T-helper 17 cell (primary cell): ENCODE measurements at regions not wholly inside any gene's neighbourhood (a gene's known extent, or its start where the extent isn't known, plus 50 kb on each side); places are given as distances from the start of the nearest gene placed in this dataset.

ENCODE experiments used
- ATAC-seq: fragments of 150-1000 bp; cut with Tn5 transposase; 2 replicates; pipeline ENCODE4 v1.10.0; 2021; ENCODE audit warnings: mild to moderate bottlenecking, moderate library complexity
- DNase-seq, 3 donors: peaks; one replicate each; pipeline versions ENCODE4 v3.0.0 to v3.0.0-alpha.2; 2020 to 2021
- H3K9me3 ChIP-seq: one replicate; pipeline ENCODE4 v1.7.0; 2013; ENCODE audit warnings: low read length, mild to moderate bottlenecking; ENCODE audit not compliant: control insufficient read depth, poor library complexity, severe bottlenecking
- H3K27ac Mint-ChIP-seq: one replicate; pipeline ENCODE4 v1.8.0; 2022; ENCODE audit warnings: mild to moderate bottlenecking, moderate library complexity, mixed read lengths
- H3K27me3 Mint-ChIP-seq: one replicate; pipeline ENCODE4 v1.8.0; 2022; ENCODE audit warnings: mixed read lengths
- H3K36me3 Mint-ChIP-seq: one replicate; pipeline ENCODE4 v1.8.0; 2022; ENCODE audit warnings: low read depth, mixed read lengths
- H3K4me1 Mint-ChIP-seq: one replicate; pipeline ENCODE4 v1.8.0; 2022; ENCODE audit warnings: mild to moderate bottlenecking, mixed read lengths
- H3K4me3 Mint-ChIP-seq: one replicate; pipeline ENCODE4 v1.8.0; 2022; ENCODE audit warnings: mild to moderate bottlenecking, moderate library complexity, mixed read lengths

GRCh38 chr4:3851881-3852280, 85.7 kb downstream of the ADRA2C start:
- Mint-ChIP-seq H3K4me1 (peaks cover 4% of the 10 kb centered on the region), H3K27ac (no peak overlapping the region), H3K36me3 (peaks cover 6% of the 10 kb centered on the region), H3K4me3 (no peak overlapping the region), H3K27me3 (peaks cover 36% of the 10 kb centered on the region)
- H3K9me3 ChIP-seq = no peaks in the 10 kb centered on the region
- DNase-seq (no peak), ATAC-seq (no peak)

- H3K4me3 Mint-ChIP-seq = no peak overlapping the region
- ATAC-seq (no peak), DNase-seq (no peak)
- peaks cover 36% of the 10 kb centered on the region for H3K27me3 Mint-ChIP-seq
- no peak overlapping the region for H3K27ac Mint-ChIP-seq
- H3K9me3 ChIP-seq = no peaks in the 10 kb centered on the region
- H3K4me1 Mint-ChIP-seq = peaks cover 4% of the 10 kb centered on the region
- H3K36me3 Mint-ChIP-seq = peaks cover 6% of the 10 kb centered on the region
Measured at GRCh38 chr4:3852309-3852708, 86.1 kb downstream of the ADRA2C start.

GRCh38 chr4:3852711-3853110, 86.5 kb downstream of the ADRA2C start:
- Mint-ChIP-seq H3K4me1 (peaks cover 4% of the 10 kb centered on the region), H3K4me3 (no peak overlapping the region), H3K27me3 (peaks cover 36% of the 10 kb centered on the region), H3K36me3 (peaks cover 6% of the 10 kb centered on the region), H3K27ac (no peak overlapping the region)
- ATAC-seq = no peak
- no peak for DNase-seq
- H3K9me3 ChIP-seq = no peaks in the 10 kb centered on the region

- ATAC-seq = no peak
- H3K36me3 Mint-ChIP-seq = peaks cover 6% of the 10 kb centered on the region
- peaks cover 36% of the 10 kb centered on the region for H3K27me3 Mint-ChIP-seq
- no peak overlapping the region for H3K4me3 Mint-ChIP-seq
- no peak overlapping the region for H3K27ac Mint-ChIP-seq
- H3K4me1 Mint-ChIP-seq = peaks cover 4% of the 10 kb centered on the region
- H3K9me3 ChIP-seq = no peaks in the 10 kb centered on the region
- DNase-seq = no peak
Measured at GRCh38 chr4:3853388-3854035, 87.3 kb downstream of the ADRA2C start.

- Mint-ChIP-seq H3K36me3 (peaks cover 4% of the 10 kb centered on the region), H3K4me1 (peaks cover 4% of the 10 kb centered on the region), H3K27me3 (peaks cover 36% of the 10 kb centered on the region), H3K27ac (no peak overlapping the region), H3K4me3 (no peak overlapping the region)
- no peaks in the 10 kb centered on the region for H3K9me3 ChIP-seq
- DNase-seq (no peak), ATAC-seq (no peak)
Measured at GRCh38 chr4:3854661-3855060, 88.5 kb downstream of the ADRA2C start.

GRCh38 chr4:3855646-3856045, 89.5 kb downstream of the ADRA2C start:
- H3K9me3 ChIP-seq = no peaks in the 10 kb centered on the region
- peaks cover 4% of the 10 kb centered on the region for H3K36me3 Mint-ChIP-seq
- no peak overlapping the region for H3K4me3 Mint-ChIP-seq
- DNase-seq = no peak
- ATAC-seq = no peak
- no peak overlapping the region for H3K27ac Mint-ChIP-seq
- peaks cover 44% of the 10 kb centered on the region for H3K27me3 Mint-ChIP-seq
- H3K4me1 Mint-ChIP-seq = peaks cover 4% of the 10 kb centered on the region

- peaks cover 4% of the 10 kb centered on the region for H3K4me1 Mint-ChIP-seq
Measured at GRCh38 chr4:3856604-3857204, 90.5 kb downstream of the ADRA2C start.

GRCh38 chr4:3857269-3857926, 91.2 kb downstream of the ADRA2C start:
- H3K9me3 ChIP-seq = no peaks in the 10 kb centered on the region
- ATAC-seq (no peak), DNase-seq (no peak)
- H3K36me3 Mint-ChIP-seq = peaks cover 4% of the 10 kb centered on the region
- peaks cover 4% of the 10 kb centered on the region for H3K4me1 Mint-ChIP-seq
- no peak overlapping the region for H3K27ac Mint-ChIP-seq
- no peak overlapping the region for H3K4me3 Mint-ChIP-seq
- peaks cover 44% of the 10 kb centered on the region for H3K27me3 Mint-ChIP-seq

More at GRCh38 chr4:3856604-3857204, 90.5 kb downstream of the ADRA2C start:
- Mint-ChIP-seq H3K4me3 (no peak overlapping the region), H3K27ac (no peak overlapping the region), H3K36me3 (peaks cover 4% of the 10 kb centered on the region), H3K27me3 (peaks cover 44% of the 10 kb centered on the region)
- DNase-seq = no peak
- no peak for ATAC-seq
- no peaks in the 10 kb centered on the region for H3K9me3 ChIP-seq

- no peak for DNase-seq
- Mint-ChIP-seq H3K27me3 (peaks cover 42% of the 10 kb centered on the region), H3K36me3 (peaks cover 4% of the 10 kb centered on the region)
Measured at GRCh38 chr4:3858046-3858730, 92.0 kb downstream of the ADRA2C start.

GRCh38 chr4:3858765-3859388, 92.7 kb downstream of the ADRA2C start:
- Mint-ChIP-seq H3K4me3 (no peak overlapping the region), H3K27ac (no peak overlapping the region), H3K27me3 (peaks cover 45% of the 10 kb centered on the region), H3K4me1 (peaks cover 7% of the 10 kb centered on the region), H3K36me3 (peaks cover 4% of the 10 kb centered on the region)
- no peaks in the 10 kb centered on the region for H3K9me3 ChIP-seq
- DNase-seq (no peak), ATAC-seq (no peak)

More at GRCh38 chr4:3858046-3858730, 92.0 kb downstream of the ADRA2C start:
- no peak overlapping the region for H3K27ac Mint-ChIP-seq
- no peak overlapping the region for H3K4me3 Mint-ChIP-seq
- no peaks in the 10 kb centered on the region for H3K9me3 ChIP-seq
- H3K4me1 Mint-ChIP-seq = peaks cover 6% of the 10 kb centered on the region
- no peak for ATAC-seq

- no peaks in the 10 kb centered on the region for H3K9me3 ChIP-seq
- no peak for ATAC-seq
- H3K27ac Mint-ChIP-seq = no peak overlapping the region
Measured at GRCh38 chr4:3859571-3859970, 93.4 kb downstream of the ADRA2C start.

GRCh38 chr4:3860061-3860912, 94.1 kb downstream of the ADRA2C start:
- ATAC-seq = no peak
- Mint-ChIP-seq H3K36me3 (peaks cover 4% of the 10 kb centered on the region), H3K4me1 (peaks cover 7% of the 10 kb centered on the region), H3K4me3 (no peak overlapping the region), H3K27ac (no peak overlapping the region), H3K27me3 (peaks cover 36% of the 10 kb centered on the region)
- DNase-seq = no peak
- no peaks in the 10 kb centered on the region for H3K9me3 ChIP-seq

More at GRCh38 chr4:3859571-3859970, 93.4 kb downstream of the ADRA2C start:
- peaks cover 43% of the 10 kb centered on the region for H3K27me3 Mint-ChIP-seq
- no peak for DNase-seq
- H3K4me1 Mint-ChIP-seq = peaks cover 7% of the 10 kb centered on the region
- H3K4me3 Mint-ChIP-seq = no peak overlapping the region
- H3K36me3 Mint-ChIP-seq = peaks cover 4% of the 10 kb centered on the region
